Epithelial cell of proximal tubule (primary cell): ENCODE measurements at regions not wholly inside any gene's neighbourhood (a gene's known extent, or its start where the extent isn't known, plus 50 kb on each side); places are given as distances from the start of the nearest gene placed in this dataset.
"Not testable (repeated sequence)": the region's sequence is repeated elsewhere in the genome, so short reads cannot be mapped to it uniquely, and the experiment has no call there.

Source experiments
- DNase-seq: peaks from one replicate; pipeline ENCODE4 v3.0.0-alpha.2; 2011; ENCODE audit warnings: low read depth
- H3K4me3 ChIP-seq: 2 replicates; pipeline ENCODE4 v1.5.1; 2011; ENCODE audit warnings: low read depth, mild to moderate bottlenecking, low read length
- CTCF ChIP-seq: conservative IDR thresholded peaks from 2 replicates; pipeline ENCODE4 v1.5.1; 2012; ENCODE audit warnings: low read depth, mild to moderate bottlenecking, low read length

GRCh38 chr18:76274468-76275289 lies 220.4 kb downstream of the ZNF516 start:
- peak; percentile 19 for TF ChIP-seq CTCF
- no peak overlapping the region for H3K4me3 ChIP-seq
- DNase-seq, result no peak

GRCh38 chr18:76273956-76274355 lies 221.1 kb downstream of the ZNF516 start:
- no peak overlapping the region for H3K4me3 ChIP-seq
- DNase-seq, result no peak
- no peak for TF ChIP-seq CTCF

- no peak for DNase-seq
- no peak overlapping the region for H3K4me3 ChIP-seq
- TF ChIP-seq CTCF, result no peak
These were observed 222.0 kb downstream of the ZNF516 start for GRCh38 chr18:76273036-76273545.

GRCh38 chr18:76267423-76267822 lies 227.6 kb downstream of the ZNF516 start:
- not testable (repeated sequence) for H3K4me3 ChIP-seq, DNase-seq

- peak overlapping the region; percentile 26 for H3K4me3 ChIP-seq
- DNase-seq, result no peak
These were observed 228.6 kb downstream of the ZNF516 start for GRCh38 chr18:76266236-76266991.

GRCh38 chr18:76265497-76266235 lies 229.4 kb downstream of the ZNF516 start:
- TF ChIP-seq CTCF, result no peak
- peak overlapping the region; percentile 26 for H3K4me3 ChIP-seq
- DNase-seq, result peak; percentile 10

More at GRCh38 chr18:76266236-76266991, 228.6 kb downstream of the ZNF516 start:
- no peak for TF ChIP-seq CTCF

- H3K4me3 ChIP-seq, result no peak overlapping the region
- no peak for DNase-seq
- no peak for TF ChIP-seq CTCF
These were observed 230.2 kb downstream of the ZNF516 start for GRCh38 chr18:76264876-76265250.
